ENCODE measurements at regions not wholly inside any gene's neighbourhood (a gene's known extent, or its start where the extent isn't known, plus 50 kb on each side); places are given as distances from the start of the nearest gene placed in this dataset.
A peak's percentile ranks its signal among the peaks of the same experiment; 100 is the strongest.

- TF ChIP-seq CTCF (IDR thresholded peaks at IDR 0.05; ENCODE audit: extremely low read depth in 1 of 2, insufficient read depth in 1 of 2, low read depth in 1 of 2, low read length in 2 of 2) (peak in 1 of 2 donors; percentile 33), EZH2 (IDR thresholded peaks at IDR 0.05; ENCODE audit: borderline replicate concordance, low read depth, low read length, severe bottlenecking) (peak; percentile 86), MAX (IDR thresholded peaks at IDR 0.05; ENCODE audit: insufficient read depth, insufficient read length) (no peak)
- ChIA-PET CTCF (interaction anchor here (1.2 to 5.0 kb wide), 9 partner anchors 11 to 148 kb away, joined by 3 to 42 read pairs (median 3); no protein-coding TSS in a partner anchor), POLR2A (no interaction called here)
- H4K20me1 ChIP-seq (replicated peaks; ENCODE audit: control insufficient read depth, extremely low read depth, insufficient read depth, low read length) = no peaks in the 10 kb centered on the region
- H3K27ac ChIP-seq (ENCODE audit: insufficient read depth, low read depth, low read length) = no peak overlapping the region
- no peak overlapping the region for H3K4me2 ChIP-seq (ENCODE audit: insufficient read depth, low read length)
- DNase-seq (ENCODE audit: low read depth, low spot score) (no peak), FAIRE-seq (no peak)
- no peaks in the 10 kb centered on the region for H3K79me2 ChIP-seq (ENCODE audit: control insufficient read depth, insufficient read depth, low read length)
- no peak overlapping the region for H3K4me3 ChIP-seq (replicated peaks in 1 of 3; ENCODE audit: insufficient read depth in 1 of 3, low read depth in 1 of 3, low read length in 3 of 3)
- no peak overlapping the region for H3K9ac ChIP-seq (replicated peaks; ENCODE audit: extremely low read depth, insufficient read depth, low read length)
- no peaks in the 10 kb centered on the region for H3K4me1 ChIP-seq (ENCODE audit: control insufficient read depth, extremely low read depth, insufficient read depth, low read length)
- intact Hi-C loops (cut with micrococcal nuclease) = loop anchor here (2.0 kb wide), 1 partner anchor 67 kb away; no protein-coding TSS in a partner anchor
- H3K9me3 ChIP-seq (replicated peaks; ENCODE audit: control insufficient read depth, insufficient read depth, low read length) = no peaks in the 10 kb centered on the region
- H3K9me1 ChIP-seq (replicated peaks; ENCODE audit: control insufficient read depth, extremely low read depth, insufficient read depth, low read length) = no peaks in the 10 kb centered on the region
- H3K36me3 ChIP-seq (ENCODE audit: control insufficient read depth in 2 of 2, extremely low read depth in 1 of 2, insufficient read depth in 2 of 2, low read length in 2 of 2) = no peaks in the 10 kb centered on the region
- peaks cover 95 to 100% of the 10 kb centered on the region in 2 experiments for H3K27me3 ChIP-seq (ENCODE audit: control insufficient read depth in 2 of 2, insufficient read depth in 2 of 2, low read length in 2 of 2)
- no peak overlapping the region for H2AFZ ChIP-seq (ENCODE audit: low read depth, low read length)
- BruUV-seq (replicated peaks) = no TSS peak
- dilution Hi-C loops (cut with MboI; ENCODE audit: extremely low pct_ligation_motif_present, low sequenced_read_pairs) = no loop called here
These were observed 130.4 kb downstream of the TMEM174 start for GRCh38 chr5:73303148-73304079.
